PC-3 (cell line): ENCODE measurements at regions not wholly inside any gene's neighbourhood (a gene's known extent, or its start where the extent isn't known, plus 50 kb on each side); places are given as distances from the start of the nearest gene placed in this dataset.

Source experiments
- ATAC-seq: fragments of 200-7000 bp; cut with Tn5 transposase; 2 replicates; pipeline ENCODE4 v1.9.1; 2020; ENCODE audit warnings: mild to moderate bottlenecking, moderate library complexity
- BruUV-seq: library from RNA; stranded (reverse); fragments of 400-500 nt; replicated peaks from 2 replicates; lab custom pipeline; 2021; lab: Mats Ljungman, UMichigan
- CTCF ChIA-PET: fragments of 300-600 bp; sonication (Branson Sonifier 250); formaldehyde crosslinking; loops from one replicate; lab custom pipeline; 2022; ENCODE audit warnings: antibody characterized with exemption; lab: Charles Lee
- POLR2A ChIA-PET: fragments of 300-600 bp; sonication (Branson Sonifier 250); formaldehyde crosslinking; loops from one replicate; lab custom pipeline; 2022; ENCODE audit warnings: antibody characterized with exemption; ENCODE audit not compliant: unreplicated experiment; lab: Charles Lee
- DNase-seq: peaks from one replicate; pipeline ENCODE4 v3.0.0-alpha.2; 2015
- H2AFZ ChIP-seq: fragments of 300-600 bp; sonication (generic); 2 replicates; pipeline ENCODE4 v1.6.0; 2016; ENCODE audit warnings: antibody characterized with exemption, low read length
- H3F3A ChIP-seq: fragments of 300-600 bp; sonication (generic); one replicate; pipeline ENCODE4 v1.6.0; 2017; ENCODE audit warnings: antibody characterized with exemption, low read length, control low read depth, mild to moderate bottlenecking; ENCODE audit not compliant: unreplicated experiment
- H3K27ac ChIP-seq: fragments of 300-600 bp; sonication (generic); 2 replicates; pipeline ENCODE4 v1.5.1; 2016; ENCODE audit warnings: mild to moderate bottlenecking, low read length
- H3K27me3 ChIP-seq: fragments of 300-600 bp; sonication (generic); 2 replicates; pipeline ENCODE4 v1.6.1; 2016; ENCODE audit warnings: low read length, mixed read lengths
- H3K36me3 ChIP-seq: fragments of 300-600 bp; sonication (generic); 2 replicates; pipeline ENCODE4 v1.6.1; 2016; ENCODE audit warnings: low read depth, mixed run types, low read length, mixed read lengths
- H3K4me1 ChIP-seq: fragments of 300-600 bp; sonication (generic); 2 replicates; pipeline ENCODE4 v1.5.1; 2016; ENCODE audit warnings: low read length; ENCODE audit not compliant: insufficient read depth
- H3K4me2 ChIP-seq: fragments of 300-600 bp; sonication (generic); 2 replicates; pipeline ENCODE4 v1.6.0; 2016; ENCODE audit warnings: low read length
- H3K4me3 ChIP-seq: fragments of 300-600 bp; sonication (generic); 2 replicates; pipeline ENCODE4 v1.5.1; 2016; ENCODE audit warnings: mild to moderate bottlenecking, low read length, mixed read lengths
- H3K79me2 ChIP-seq: fragments of 300-600 bp; sonication (generic); 2 replicates; pipeline ENCODE4 v1.6.1; 2017; ENCODE audit warnings: low read length, mixed read lengths
- H3K9ac ChIP-seq: fragments of 300-600 bp; sonication (generic); 2 replicates; pipeline ENCODE4 v1.6.0; 2016; ENCODE audit warnings: mild to moderate bottlenecking, low read length
- H3K9me2 ChIP-seq: fragments of 300-600 bp; sonication (generic); replicated peaks from 2 replicates; pipeline ENCODE4 v1.6.1; 2016; ENCODE audit warnings: mixed run types, low read length, mixed read lengths
- H3K9me3 ChIP-seq: fragments of 300-600 bp; sonication (generic); 2 replicates; pipeline ENCODE4 v1.6.1; 2016; ENCODE audit warnings: low read length, mixed read lengths
- H4K20me1 ChIP-seq: fragments of 300-600 bp; sonication (generic); 2 replicates; pipeline ENCODE4 v1.6.1; 2016; ENCODE audit warnings: low read length, mixed read lengths
- CTCF ChIP-seq: fragments of 300-600 bp; sonication (generic); conservative IDR thresholded peaks from 2 replicates; pipeline ENCODE4 v1.5.1; 2017; ENCODE audit warnings: antibody characterized with exemption, low read depth, mild to moderate bottlenecking, low read length
- EZH2 ChIP-seq: fragments of 300-600 bp; sonication (generic); IDR thresholded peaks from one replicate; pipeline ENCODE4 v1.6.1; 2017; ENCODE audit warnings: antibody characterized with exemption, mild to moderate bottlenecking, low read length; ENCODE audit not compliant: unreplicated experiment
- EZH2phosphoT487 ChIP-seq: fragments of 300-600 bp; sonication (generic); IDR thresholded peaks from 2 replicates; pipeline ENCODE4 v1.6.1; 2018; ENCODE audit warnings: mild to moderate bottlenecking, antibody characterized with exemption, low read length, borderline replicate concordance
- intact Hi-C: fragments of 100-400 bp; cut with micrococcal nuclease; formaldehyde crosslinking; loops from 2 replicates; pipeline ENCODE4 v1.9.0; 2023

- no TSS peak for BruUV-seq
- POLR2A ChIA-PET: no interaction called here
- Histone ChIP-seq H3K27ac (no peak overlapping the region), H3K27me3 (peaks cover 48% of the 10 kb centered on the region), H3K4me2 (no peak overlapping the region), H4K20me1 (no peaks in the 10 kb centered on the region), H3K36me3 (no peaks in the 10 kb centered on the region), H3K79me2 (no peaks in the 10 kb centered on the region), H2AFZ (no peak overlapping the region), H3K4me1 (no peaks in the 10 kb centered on the region), H3K4me3 (no peak overlapping the region), H3K9me3 (no peaks in the 10 kb centered on the region), H3F3A (no peaks in the 10 kb centered on the region), H3K9ac (no peak overlapping the region), H3K9me2 (no peaks in the 10 kb centered on the region)
- TF ChIP-seq EZH2phosphoT487 (no peak), CTCF (no peak), EZH2 (no peak)
- intact Hi-C loops: no loop called here
- DNase-seq: no peak
- ATAC-seq: no peak
- CTCF ChIA-PET: no interaction called here
Measured at GRCh38 chr2:67066782-67067181, 330.4 kb upstream of the ETAA1 start.

- ChIA-PET POLR2A (no interaction called here), CTCF (no interaction called here)
Measured at GRCh38 chr2:67067656-67068055, 329.5 kb upstream of the ETAA1 start.

GRCh38 chr2:67070826-67071225 is 326.3 kb upstream of the ETAA1 start:
- no peaks in the 10 kb centered on the region for H3K79me2 ChIP-seq
- DNase-seq (no peak), ATAC-seq (no peak)
- H2AFZ ChIP-seq: no peak overlapping the region
- no peak overlapping the region for H3K4me3 ChIP-seq
- intact Hi-C loops: no loop called here
- POLR2A ChIA-PET: no interaction called here
- H3K36me3 ChIP-seq: no peaks in the 10 kb centered on the region
- H4K20me1 ChIP-seq: no peaks in the 10 kb centered on the region
- TF ChIP-seq EZH2 (no peak), CTCF (no peak), EZH2phosphoT487 (no peak)
- no peaks in the 10 kb centered on the region for H3K9me3 ChIP-seq
- no TSS peak for BruUV-seq
- H3K9ac ChIP-seq: no peak overlapping the region
- CTCF ChIA-PET: no interaction called here
- H3K27me3 ChIP-seq: peaks cover 27% of the 10 kb centered on the region
- H3F3A ChIP-seq: no peaks in the 10 kb centered on the region
- H3K4me2 ChIP-seq: no peak overlapping the region
- H3K27ac ChIP-seq: no peak overlapping the region
- no peaks in the 10 kb centered on the region for H3K4me1 ChIP-seq
- H3K9me2 ChIP-seq: no peaks in the 10 kb centered on the region

More at GRCh38 chr2:67067656-67068055, 329.5 kb upstream of the ETAA1 start:
- Histone ChIP-seq H3K27ac (no peak overlapping the region), H3K4me3 (no peak overlapping the region), H3K4me1 (no peaks in the 10 kb centered on the region), H4K20me1 (no peaks in the 10 kb centered on the region), H3K4me2 (no peak overlapping the region), H3K9me2 (no peaks in the 10 kb centered on the region), H2AFZ (no peak overlapping the region), H3F3A (no peaks in the 10 kb centered on the region), H3K27me3 (peaks cover 46% of the 10 kb centered on the region), H3K79me2 (no peaks in the 10 kb centered on the region), H3K9me3 (no peaks in the 10 kb centered on the region), H3K36me3 (no peaks in the 10 kb centered on the region), H3K9ac (no peak overlapping the region)
- DNase-seq (no peak), ATAC-seq (no peak)
- BruUV-seq: no TSS peak
- intact Hi-C loops: no loop called here
- TF ChIP-seq CTCF (no peak), EZH2 (no peak), EZH2phosphoT487 (no peak)
